ENCODE measurements at regions not wholly inside any gene's neighbourhood (a gene's known extent, or its start where the extent isn't known, plus 50 kb on each side); places are given as distances from the start of the nearest gene placed in this dataset.

DNA sequence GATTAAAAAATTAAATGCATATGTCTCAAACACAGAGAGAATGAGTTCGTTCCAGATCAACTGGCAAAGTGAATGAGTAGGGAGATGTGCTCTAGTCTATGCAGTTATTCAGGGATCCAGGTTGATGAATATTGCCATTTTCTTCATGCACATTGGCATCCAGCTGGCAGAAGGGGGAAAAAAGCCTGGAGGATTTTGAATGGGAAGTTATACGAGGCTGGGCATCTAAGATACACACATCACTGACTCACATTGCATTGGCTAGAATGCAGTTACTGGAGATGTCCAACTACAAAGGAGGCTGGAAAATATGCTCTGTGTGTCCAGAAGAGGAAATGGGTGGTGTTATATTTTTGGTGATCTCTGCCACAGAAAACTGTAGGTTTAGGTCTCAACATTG, 270.9 kb upstream of the FIGN start:
- TF ChIP-seq, protein P1, sequence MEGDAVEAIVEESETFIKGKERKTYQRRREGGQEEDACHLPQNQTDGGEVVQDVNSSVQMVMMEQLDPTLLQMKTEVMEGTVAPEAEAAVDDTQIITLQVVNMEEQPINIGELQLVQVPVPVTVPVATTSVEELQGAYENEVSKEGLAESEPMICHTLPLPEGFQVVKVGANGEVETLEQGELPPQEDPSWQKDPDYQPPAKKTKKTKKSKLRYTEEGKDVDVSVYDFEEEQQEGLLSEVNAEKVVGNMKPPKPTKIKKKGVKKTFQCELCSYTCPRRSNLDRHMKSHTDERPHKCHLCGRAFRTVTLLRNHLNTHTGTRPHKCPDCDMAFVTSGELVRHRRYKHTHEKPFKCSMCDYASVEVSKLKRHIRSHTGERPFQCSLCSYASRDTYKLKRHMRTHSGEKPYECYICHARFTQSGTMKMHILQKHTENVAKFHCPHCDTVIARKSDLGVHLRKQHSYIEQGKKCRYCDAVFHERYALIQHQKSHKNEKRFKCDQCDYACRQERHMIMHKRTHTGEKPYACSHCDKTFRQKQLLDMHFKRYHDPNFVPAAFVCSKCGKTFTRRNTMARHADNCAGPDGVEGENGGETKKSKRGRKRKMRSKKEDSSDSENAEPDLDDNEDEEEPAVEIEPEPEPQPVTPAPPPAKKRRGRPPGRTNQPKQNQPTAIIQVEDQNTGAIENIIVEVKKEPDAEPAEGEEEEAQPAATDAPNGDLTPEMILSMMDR (IDR thresholded peaks at IDR 0.05; ENCODE audit: low read length, missing control alignments): no peak
- no peak for DNase-seq (ENCODE audit: low read depth)

GRCh38 chr2:164000176-164000575, 264.4 kb upstream of the FIGN start:
- no peak overlapping the region for H3K4me3 ChIP-seq (replicated peaks; ENCODE audit: low read depth, low read length)
- DNase-seq (ENCODE audit: low read depth): peak; percentile 3
- TF ChIP-seq, protein P1 (IDR thresholded peaks at IDR 0.05; ENCODE audit: low read length, missing control alignments): no peak

More for the DNA sequence above, 270.9 kb upstream of the FIGN start:
- H3K4me3 ChIP-seq (replicated peaks; ENCODE audit: low read depth, low read length): no peak overlapping the region

- no peak for DNase-seq (ENCODE audit: low read depth)
- no peak overlapping the region for H3K4me3 ChIP-seq (replicated peaks; ENCODE audit: low read depth, low read length)
- TF ChIP-seq, protein P1 (IDR thresholded peaks at IDR 0.05; ENCODE audit: low read length, missing control alignments): no peak
Observed at GRCh38 chr2:163997466-163997865, 261.7 kb upstream of the FIGN start.

GRCh38 chr2:163990541-163990940, 254.7 kb upstream of the FIGN start:
- DNase-seq (ENCODE audit: low read depth): no peak
- no peak overlapping the region for H3K4me3 ChIP-seq (replicated peaks; ENCODE audit: low read depth, low read length)
- TF ChIP-seq, protein P1 (IDR thresholded peaks at IDR 0.05; ENCODE audit: low read length, missing control alignments): no peak

- no peak overlapping the region for H3K4me3 ChIP-seq (replicated peaks; ENCODE audit: low read depth, low read length)
- no peak for DNase-seq (ENCODE audit: low read depth)
- TF ChIP-seq, protein P1 (IDR thresholded peaks at IDR 0.05; ENCODE audit: low read length, missing control alignments): no peak
Observed at GRCh38 chr2:163990101-163990500, 254.3 kb upstream of the FIGN start.

DNA sequence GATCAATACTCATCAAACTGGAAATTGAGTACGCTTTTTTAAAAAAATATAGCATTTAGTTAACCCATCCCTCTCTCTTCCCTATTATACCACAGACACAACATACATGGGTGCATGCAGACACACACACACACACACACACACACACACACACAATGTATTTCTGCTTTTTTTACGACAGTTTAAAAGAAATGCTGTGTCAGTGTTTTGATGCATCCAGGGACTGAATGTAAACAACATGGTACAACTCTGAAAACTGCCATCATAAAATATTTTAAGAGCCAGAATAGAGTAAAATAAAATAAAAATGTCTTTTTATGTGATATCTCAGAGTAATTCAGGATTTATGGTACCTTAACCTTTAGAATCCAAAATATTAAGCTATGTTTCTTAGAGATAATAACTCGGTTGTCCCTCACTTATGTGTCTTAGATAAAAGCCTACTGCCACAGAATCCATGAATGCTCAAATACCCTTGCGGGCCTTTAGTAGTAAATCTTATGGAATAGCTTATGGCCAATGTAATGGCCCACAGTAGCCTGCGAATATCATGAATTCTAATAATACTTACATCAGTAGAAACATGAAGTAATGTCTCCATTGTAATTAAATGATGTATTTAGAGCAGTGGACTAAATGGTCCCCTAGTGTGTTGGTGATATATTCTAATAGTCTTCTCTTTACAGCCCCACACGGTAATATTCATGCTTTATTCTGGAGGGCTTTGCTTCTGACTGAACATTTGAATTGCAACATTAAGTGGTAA, 251.6 kb upstream of the FIGN start:
- TF ChIP-seq, protein P1 (IDR thresholded peaks at IDR 0.05; ENCODE audit: low read length, missing control alignments): no peak
- no peak for DNase-seq (ENCODE audit: low read depth)
- H3K4me3 ChIP-seq (replicated peaks; ENCODE audit: low read depth, low read length): no peak overlapping the region

DNA sequence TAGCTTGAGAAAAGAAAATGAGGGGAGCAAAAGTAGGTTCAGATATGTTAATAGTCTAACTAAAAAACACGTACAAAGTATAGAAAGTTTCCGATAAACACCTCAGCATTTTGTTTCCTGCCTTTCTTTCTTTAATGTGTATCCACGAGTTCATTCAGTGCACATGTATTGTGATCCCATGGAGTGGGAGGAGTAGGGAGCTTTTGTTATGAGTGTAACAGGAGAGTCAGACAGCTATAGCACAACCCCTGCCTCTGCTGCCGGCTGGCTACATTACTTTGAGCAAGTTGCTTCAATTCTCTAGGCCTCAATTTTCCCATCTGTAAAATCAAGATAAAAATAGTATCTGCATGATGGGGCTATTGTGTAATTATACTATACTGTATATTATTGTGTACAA, 249.2 kb upstream of the FIGN start:
- TF ChIP-seq, protein P1 (IDR thresholded peaks at IDR 0.05; ENCODE audit: low read length, missing control alignments): no peak
- H3K4me3 ChIP-seq (replicated peaks; ENCODE audit: low read depth, low read length): no peak overlapping the region
- no peak for DNase-seq (ENCODE audit: low read depth)
